IPS-18c (cell line): ENCODE measurements at regions not wholly inside any gene's neighbourhood (a gene's known extent, or its start where the extent isn't known, plus 50 kb on each side); places are given as distances from the start of the nearest gene placed in this dataset.
"Not testable (repeated sequence)": the region's sequence is repeated elsewhere in the genome, so short reads cannot be mapped to it uniquely, and the experiment has no call there.

Source experiments
- H3K4me3 ChIP-seq: 2 replicates; pipeline ENCODE4 v1.7.0; 2013; ENCODE audit warnings: low read depth, mild to moderate bottlenecking, low read length, moderate library complexity; ENCODE audit not compliant: insufficient read depth
- H3K9me3 ChIP-seq: one replicate; pipeline ENCODE4 v1.6.1; 2013; ENCODE audit warnings: mild to moderate bottlenecking, low read length, moderate library complexity; ENCODE audit not compliant: control insufficient read depth, insufficient read depth

- H3K9me3 ChIP-seq = peaks cover 2% of the 10 kb centered on the region
- no peak overlapping the region for H3K4me3 ChIP-seq
Observed at GRCh38 chr7:42735081-42735480, 176.8 kb downstream of the C7orf25 start.

GRCh38 chr7:42734568-42734967, 177.3 kb downstream of the C7orf25 start:
- Histone ChIP-seq H3K9me3 (peaks cover 2% of the 10 kb centered on the region), H3K4me3 (no peak overlapping the region)

- Histone ChIP-seq H3K4me3 (no peak overlapping the region), H3K9me3 (peaks cover 2% of the 10 kb centered on the region)
Observed at GRCh38 chr7:42733040-42733439, 178.8 kb downstream of the C7orf25 start.

GRCh38 chr7:42730586-42730985, 181.3 kb downstream of the C7orf25 start:
- H3K9me3 ChIP-seq = peaks cover 2% of the 10 kb centered on the region
- no peak overlapping the region for H3K4me3 ChIP-seq

- no peak overlapping the region for H3K4me3 ChIP-seq
- H3K9me3 ChIP-seq = peaks cover 2% of the 10 kb centered on the region
Observed at GRCh38 chr7:42729053-42729765, 182.7 kb downstream of the C7orf25 start.

GRCh38 chr7:42727451-42727850, 184.4 kb downstream of the C7orf25 start:
- Histone ChIP-seq H3K9me3 (peaks cover 2% of the 10 kb centered on the region), H3K4me3 (no peak overlapping the region)

- Histone ChIP-seq H3K4me3 (no peak overlapping the region), H3K9me3 (peaks cover 2% of the 10 kb centered on the region)
Observed at GRCh38 chr7:42726066-42726785, 185.6 kb downstream of the C7orf25 start.

- no peak overlapping the region for H3K4me3 ChIP-seq
Observed at GRCh38 chr7:42722716-42723115, 189.2 kb downstream of the C7orf25 start.

GRCh38 chr7:42722198-42722597, 189.7 kb downstream of the C7orf25 start:
- Histone ChIP-seq H3K9me3 (peaks cover 4% of the 10 kb centered on the region), H3K4me3 (no peak overlapping the region)

More at GRCh38 chr7:42722716-42723115, 189.2 kb downstream of the C7orf25 start:
- peaks cover 4% of the 10 kb centered on the region for H3K9me3 ChIP-seq

- Histone ChIP-seq H3K4me3 (no peak overlapping the region), H3K9me3 (peaks cover 4% of the 10 kb centered on the region)
Observed at GRCh38 chr7:42720991-42721796, 190.7 kb downstream of the C7orf25 start.

GRCh38 chr7:42720012-42720411, 191.9 kb downstream of the C7orf25 start:
- peaks cover 2% of the 10 kb centered on the region for H3K9me3 ChIP-seq
- H3K4me3 ChIP-seq = no peak overlapping the region

GRCh38 chr7:42718466-42718865, 193.4 kb downstream of the C7orf25 start:
- not testable (repeated sequence) for H3K4me3 ChIP-seq, H3K9me3 ChIP-seq

- Histone ChIP-seq H3K4me3 (no peak overlapping the region), H3K9me3 (no peaks in the 10 kb centered on the region)
Observed at GRCh38 chr7:42714356-42714755, 197.5 kb downstream of the C7orf25 start.

GRCh38 chr7:42709284-42709683, 202.6 kb downstream of the C7orf25 start:
- H3K4me3 ChIP-seq = no peak overlapping the region
- no peaks in the 10 kb centered on the region for H3K9me3 ChIP-seq

GRCh38 chr7:42704710-42705109, 207.2 kb downstream of the C7orf25 start:
- H3K4me3 ChIP-seq = no peak overlapping the region
- no peaks in the 10 kb centered on the region for H3K9me3 ChIP-seq

- H3K9me3 ChIP-seq = no peaks in the 10 kb centered on the region
- no peak overlapping the region for H3K4me3 ChIP-seq
Observed at GRCh38 chr7:42702647-42703046, 209.2 kb downstream of the C7orf25 start.

- Histone ChIP-seq H3K9me3 (no peaks in the 10 kb centered on the region), H3K4me3 (no peak overlapping the region)
Observed at GRCh38 chr7:42700406-42701327, 211.2 kb downstream of the C7orf25 start.
